Trophoblast cell (in vitro differentiated cells and primary cell): ENCODE measurements at regions not wholly inside any gene's neighbourhood (a gene's known extent, or its start where the extent isn't known, plus 50 kb on each side); places are given as distances from the start of the nearest gene placed in this dataset.
A peak's percentile ranks its signal among the peaks of the same experiment; 100 is the strongest.
"Not testable (repeated sequence)": the region's sequence is repeated elsewhere in the genome, so short reads cannot be mapped to it uniquely, and the experiment has no call there.

Source experiments
- DNase-seq, 2 donors: peaks; one replicate each; pipeline ENCODE4 v3.0.0-alpha.2; 2016
- H2AFZ ChIP-seq: 2 replicates; pipeline ENCODE4 v1.6.1; 2013; ENCODE audit warnings: low read length, moderate library complexity, mild to moderate bottlenecking; ENCODE audit not compliant: insufficient read depth, poor library complexity
- H2AK5ac ChIP-seq: 2 replicates; pipeline ENCODE4 v1.6.1; 2013; ENCODE audit warnings: mild to moderate bottlenecking, low read length
- H2BK120ac ChIP-seq: 2 replicates; pipeline ENCODE4 v1.6.1; 2013; ENCODE audit warnings: low read length, mild to moderate bottlenecking, moderate library complexity; ENCODE audit not compliant: insufficient read depth, poor library complexity
- H2BK12ac ChIP-seq: 2 replicates; pipeline ENCODE4 v1.6.1; 2013; ENCODE audit warnings: mild to moderate bottlenecking, low read length, moderate library complexity
- H2BK5ac ChIP-seq: 2 replicates; pipeline ENCODE4 v1.6.1; 2013; ENCODE audit warnings: low read length, low read depth, moderate library complexity, mild to moderate bottlenecking; ENCODE audit not compliant: poor library complexity
- H3K14ac ChIP-seq: 2 replicates; pipeline ENCODE4 v1.6.1; 2013; ENCODE audit warnings: mild to moderate bottlenecking, low read length
- H3K18ac ChIP-seq: 2 replicates; pipeline ENCODE4 v1.6.1; 2013; ENCODE audit warnings: mild to moderate bottlenecking, low read length
- H3K23ac ChIP-seq: 2 replicates; pipeline ENCODE4 v1.6.1; 2013; ENCODE audit warnings: low read length
- H3K27ac ChIP-seq: 2 replicates; pipeline ENCODE4 v1.5.1; 2013; ENCODE audit warnings: low read depth, mild to moderate bottlenecking, inconsistent platforms, low read length, moderate library complexity
- H3K27me3 ChIP-seq: 2 replicates; pipeline ENCODE4 v1.6.1; 2013; ENCODE audit warnings: inconsistent platforms, mild to moderate bottlenecking, low read length, moderate library complexity; ENCODE audit not compliant: insufficient read depth
- H3K36me3 ChIP-seq, 2 experiments: 1 replicate in 1 of 2; 2 replicates in 1 of 2; pipeline ENCODE4 v1.6.1; 2013; ENCODE audit warnings: low read length in 2 of 2, mild to moderate bottlenecking in 2 of 2, moderate library complexity in 1 of 2; ENCODE audit not compliant: insufficient read depth in 2 of 2, control insufficient read depth in 1 of 2
- H3K4ac ChIP-seq: 2 replicates; pipeline ENCODE4 v1.6.1; 2013; ENCODE audit warnings: low read depth, mild to moderate bottlenecking, low read length, moderate library complexity
- H3K4me1 ChIP-seq, 2 experiments: 1 replicate in 1 of 2; 2 replicates in 1 of 2; pipeline ENCODE4 v1.6.1; 2013; ENCODE audit warnings: low read length in 2 of 2, mild to moderate bottlenecking in 2 of 2, moderate library complexity in 1 of 2; ENCODE audit not compliant: insufficient read depth in 2 of 2, control insufficient read depth in 1 of 2
- H3K4me2 ChIP-seq: 2 replicates; pipeline ENCODE4 v1.6.1; 2013; ENCODE audit warnings: inconsistent platforms, mild to moderate bottlenecking, low read length, moderate library complexity
- H3K4me3 ChIP-seq: 2 replicates; pipeline ENCODE4 v1.5.1; 2013; ENCODE audit warnings: mild to moderate bottlenecking, low read depth, low read length, inconsistent platforms
- H3K79me1 ChIP-seq: one replicate; pipeline ENCODE4 v1.6.1; 2013; ENCODE audit warnings: low read length
- H3K79me2 ChIP-seq: 2 replicates; pipeline ENCODE4 v1.6.1; 2013; ENCODE audit warnings: low read length, mild to moderate bottlenecking; ENCODE audit not compliant: control insufficient read depth, insufficient read depth, poor library complexity
- H3K9ac ChIP-seq: 2 replicates; pipeline ENCODE4 v1.6.1; 2013; ENCODE audit warnings: mild to moderate bottlenecking, low read length
- H3K9me3 ChIP-seq: 2 replicates; pipeline ENCODE4 v1.6.1; 2013; ENCODE audit warnings: low read depth, mild to moderate bottlenecking, control low read depth, inconsistent platforms, low read length; ENCODE audit not compliant: insufficient read depth
- H4K12ac ChIP-seq: 2 replicates; pipeline ENCODE4 v1.6.1; 2013; ENCODE audit warnings: low read depth, mild to moderate bottlenecking, low read length, moderate library complexity
- H4K8ac ChIP-seq: 2 replicates; pipeline ENCODE4 v1.6.1; 2013; ENCODE audit warnings: low read depth, mild to moderate bottlenecking, low read length, moderate library complexity
- H4K91ac ChIP-seq: one replicate; pipeline ENCODE4 v1.6.1; 2013; ENCODE audit warnings: low read depth, mild to moderate bottlenecking, low read length, moderate library complexity
- WGBS: extraction: QIAGEN DNeasy Blood & Tissue Kit; methylation state at CpG from one replicate; pipeline ENCODE4 v1.1.7; 2013; ENCODE audit warnings: missing lambda C conversion rate; ENCODE audit not compliant: insufficient read length, insufficient coverage; ENCODE audit errors: extremely low coverage; 5-methylcytosine and 5-hydroxymethylcytosine counted together

DNA sequence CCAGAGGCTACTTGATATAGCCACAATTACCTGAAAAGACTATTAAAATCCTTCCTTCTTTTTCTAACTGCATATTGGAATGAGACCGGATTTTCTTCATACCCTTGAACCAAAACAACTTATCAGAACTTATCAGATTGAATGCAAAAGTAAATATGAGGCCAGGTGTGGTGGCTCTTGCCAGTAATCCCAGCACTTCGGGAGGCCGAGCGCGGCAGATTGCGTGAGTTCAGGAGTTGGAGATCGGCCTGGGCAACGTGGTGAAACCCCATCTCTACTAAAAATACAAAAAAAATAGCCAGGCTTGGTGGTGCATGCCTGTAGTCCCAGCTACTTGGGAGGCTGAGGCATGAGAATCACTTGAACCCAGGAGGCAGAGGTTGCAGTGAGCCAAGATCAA lies 72.8 kb upstream of the TOP1 start:
- not testable (repeated sequence) for H3K27ac ChIP-seq, H2AK5ac ChIP-seq, H3K14ac ChIP-seq

DNA sequence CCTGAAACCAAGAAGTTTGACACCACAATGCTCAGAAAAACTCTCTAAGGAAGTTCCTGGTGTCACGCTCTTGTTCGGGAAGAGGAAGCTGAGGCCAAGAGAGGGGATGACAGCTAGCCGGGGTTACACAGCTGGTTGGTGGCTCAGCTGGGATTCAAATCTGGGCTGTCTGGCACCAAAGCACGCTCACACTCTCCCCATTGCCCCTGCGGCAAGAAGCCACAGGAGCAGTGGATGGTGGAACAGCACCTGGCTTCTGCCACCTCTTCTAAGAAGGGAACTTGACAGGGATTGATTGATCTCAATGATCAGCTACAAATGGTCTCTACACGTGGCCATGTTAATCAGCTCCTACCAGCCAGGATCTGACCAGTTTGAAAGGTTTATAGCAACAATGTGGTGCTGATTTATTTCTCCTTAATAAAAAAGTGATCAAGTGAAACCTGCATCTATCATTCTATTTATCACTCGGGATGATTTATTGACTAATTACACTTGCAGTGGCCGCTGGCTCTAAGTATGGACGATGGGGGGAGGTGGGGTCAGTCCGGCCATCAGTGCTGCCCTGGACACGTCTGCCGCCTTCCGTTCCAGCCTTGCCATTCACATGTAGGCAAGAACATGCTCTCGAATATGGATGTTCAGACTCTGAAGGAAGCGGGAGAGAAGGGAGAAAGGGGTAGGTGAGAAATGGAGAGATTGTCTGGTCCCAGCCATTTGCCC lies 71.9 kb upstream of the TOP1 start:
- H2BK12ac ChIP-seq, result no peak overlapping the region
- H4K8ac ChIP-seq, result no peak overlapping the region
- no peaks in the 10 kb centered on the region for H3K4me1 ChIP-seq
- no peak overlapping the region for H3K27ac ChIP-seq
- H3K18ac ChIP-seq, result no peak overlapping the region
- H3K79me1 ChIP-seq, result no peaks in the 10 kb centered on the region
- no peak overlapping the region for H3K23ac ChIP-seq
- WGBS, result no CpG with 5 or more reads among the region's 15 CpGs
- H2BK5ac ChIP-seq, result no peak overlapping the region
- H2AFZ ChIP-seq, result no peak overlapping the region
- no peak for DNase-seq
- H3K79me2 ChIP-seq, result no peaks in the 10 kb centered on the region
- H4K12ac ChIP-seq, result no peak overlapping the region
- no peak overlapping the region for H3K14ac ChIP-seq
- H4K91ac ChIP-seq, result no peak overlapping the region
- no peaks in the 10 kb centered on the region for H3K27me3 ChIP-seq
- H3K36me3 ChIP-seq, result no peaks in the 10 kb centered on the region
- no peak overlapping the region for H3K4ac ChIP-seq
- H2AK5ac ChIP-seq, result no peak overlapping the region
- H3K9me3 ChIP-seq, result peaks cover 2% of the 10 kb centered on the region
- no peak overlapping the region for H3K4me2 ChIP-seq
- H3K4me3 ChIP-seq, result no peak overlapping the region
- no peak overlapping the region for H2BK120ac ChIP-seq
- no peak overlapping the region for H3K9ac ChIP-seq

More for the DNA sequence above, 72.8 kb upstream of the TOP1 start:
- not testable (repeated sequence) for H4K12ac ChIP-seq, H3K9ac ChIP-seq, H3K27me3 ChIP-seq, H3K36me3 ChIP-seq, H3K79me1 ChIP-seq, H3K9me3 ChIP-seq, H2BK120ac ChIP-seq, H3K4me3 ChIP-seq, H3K4ac ChIP-seq, H4K91ac ChIP-seq, H3K4me2 ChIP-seq, H3K23ac ChIP-seq, H2BK12ac ChIP-seq, H2BK5ac ChIP-seq, H3K4me1 ChIP-seq, H4K8ac ChIP-seq, H2AFZ ChIP-seq, H3K79me2 ChIP-seq, H3K18ac ChIP-seq
- peak in 1 of 2 donors; percentile 49 for DNase-seq
- WGBS, result no CpG with 5 or more reads among the region's 8 CpGs

DNA sequence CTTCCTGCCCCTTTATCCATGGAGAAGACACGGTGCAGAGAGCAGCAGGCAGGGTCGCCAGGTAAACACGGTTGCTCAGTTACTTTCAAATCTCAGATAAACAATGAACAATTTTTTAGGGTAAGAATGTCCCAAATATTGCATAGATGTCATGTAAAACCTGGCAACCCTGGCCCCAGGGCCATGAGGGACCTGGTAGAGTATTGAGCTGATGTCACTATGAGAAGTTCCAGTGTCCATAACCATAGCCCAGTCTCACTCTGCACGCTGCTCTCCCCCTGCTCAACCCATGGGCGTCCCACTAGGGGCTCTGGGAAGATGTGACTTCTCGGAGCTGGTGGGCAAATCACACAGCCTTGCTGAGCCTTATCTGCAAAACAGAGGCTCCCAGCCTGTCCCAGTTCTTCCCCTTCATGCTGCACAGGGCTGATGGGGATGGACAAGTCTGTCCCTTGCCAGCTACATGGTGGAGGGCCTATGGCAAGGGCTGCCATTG lies 71.3 kb upstream of the TOP1 start:
- no peak for DNase-seq
- no peaks in the 10 kb centered on the region for H3K79me1 ChIP-seq
- whole genome bisulfite sequencing, result no CpG with 5 or more reads among the region's 6 CpGs

DNA sequence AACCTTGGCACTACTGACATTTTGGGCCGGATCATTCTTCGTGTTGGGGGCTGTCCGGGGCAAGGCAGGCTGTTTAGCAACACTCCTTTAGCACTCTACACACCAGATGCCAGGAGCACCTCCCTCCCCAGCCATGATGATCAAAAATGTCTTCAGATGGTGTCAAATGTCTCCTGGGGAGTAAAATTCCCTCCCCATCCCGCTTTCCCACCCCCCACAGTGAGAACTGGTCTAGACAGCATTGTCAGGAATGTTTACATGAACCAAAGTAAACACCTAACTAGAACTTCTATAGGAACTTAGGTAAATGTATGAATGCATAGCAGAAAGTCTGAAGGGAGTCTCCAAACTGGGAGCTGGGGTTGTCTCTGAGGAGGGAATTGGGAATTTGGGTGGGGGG lies 70.0 kb upstream of the TOP1 start:
- Histone ChIP-seq H4K12ac (no peak overlapping the region), H2BK120ac (no peak overlapping the region), H2BK5ac (no peak overlapping the region), H3K4ac (no peak overlapping the region), H3K27ac (no peak overlapping the region), H3K9ac (no peak overlapping the region), H3K18ac (no peak overlapping the region), H2BK12ac (no peak overlapping the region), H4K8ac (no peak overlapping the region), H2AK5ac (no peak overlapping the region), H3K23ac (no peak overlapping the region), H3K4me1 (no peaks in the 10 kb centered on the region), H3K4me3 (no peak overlapping the region), H4K91ac (no peak overlapping the region), H3K14ac (no peak overlapping the region), H3K79me2 (no peaks in the 10 kb centered on the region), H3K36me3 (no peaks in the 10 kb centered on the region), H3K4me2 (no peak overlapping the region), H3K9me3 (peaks cover 2% of the 10 kb centered on the region), H2AFZ (no peak overlapping the region), H3K79me1 (no peaks in the 10 kb centered on the region), H3K27me3 (no peaks in the 10 kb centered on the region)
- DNase-seq, result no peak
- WGBS, result no CpG with 5 or more reads among the region's 4 CpGs

More for the DNA sequence above, 71.3 kb upstream of the TOP1 start:
- Histone ChIP-seq H3K79me2 (no peaks in the 10 kb centered on the region), H3K4me1 (no peaks in the 10 kb centered on the region), H2BK5ac (no peak overlapping the region), H3K18ac (no peak overlapping the region), H3K36me3 (no peaks in the 10 kb centered on the region), H3K23ac (no peak overlapping the region), H3K4me2 (no peak overlapping the region), H3K27me3 (no peaks in the 10 kb centered on the region), H4K8ac (no peak overlapping the region), H3K9me3 (peaks cover 2% of the 10 kb centered on the region), H2AK5ac (no peak overlapping the region), H4K12ac (no peak overlapping the region), H4K91ac (no peak overlapping the region), H2AFZ (no peak overlapping the region), H3K4me3 (no peak overlapping the region), H2BK120ac (no peak overlapping the region), H3K27ac (no peak overlapping the region), H3K14ac (no peak overlapping the region), H3K4ac (no peak overlapping the region), H3K9ac (no peak overlapping the region), H2BK12ac (no peak overlapping the region)
